HT-29 (cell line): ENCODE measurements at regions not wholly inside any gene's neighbourhood (a gene's known extent, or its start where the extent isn't known, plus 50 kb on each side); places are given as distances from the start of the nearest gene placed in this dataset.
"Not testable (repeated sequence)": the region's sequence is repeated elsewhere in the genome, so short reads cannot be mapped to it uniquely, and the experiment has no call there.

Source experiments
- DNase-seq: peaks from one replicate; pipeline ENCODE4 v3.0.0-alpha.2; 2015; ENCODE audit warnings: low spot score

GRCh38 chr5:17364987-17365810, 132.8 kb upstream of the TAF11L2 start:
- no peak for DNase-seq

GRCh38 chr5:17365811-17366138, 132.3 kb upstream of the TAF11L2 start:
- no peak for DNase-seq

GRCh38 chr5:17367256-17367840, 130.7 kb upstream of the TAF11L2 start:
- DNase-seq: no peak

DNA sequence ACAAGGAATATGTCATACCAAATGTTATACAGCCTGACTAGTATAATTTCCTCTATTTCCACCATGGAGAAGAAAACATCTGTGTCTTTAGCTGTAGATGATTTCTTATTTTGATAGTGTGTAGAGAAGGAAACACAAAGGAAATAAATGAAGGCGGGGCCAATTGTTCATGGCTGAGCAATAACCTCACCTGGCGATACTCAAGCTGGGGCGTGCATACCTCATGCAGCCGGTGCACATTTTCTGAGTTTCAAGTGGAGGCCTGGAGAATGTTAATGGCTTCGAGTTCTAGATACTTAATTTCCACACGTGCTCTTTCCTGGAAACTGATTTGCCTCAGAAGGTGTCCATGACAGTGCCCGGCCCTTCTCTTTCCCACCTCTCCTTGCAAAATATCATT, 127.4 kb upstream of the TAF11L2 start:
- no peak for DNase-seq

GRCh38 chr5:17373406-17373805, 124.6 kb upstream of the TAF11L2 start:
- no peak for DNase-seq

DNA sequence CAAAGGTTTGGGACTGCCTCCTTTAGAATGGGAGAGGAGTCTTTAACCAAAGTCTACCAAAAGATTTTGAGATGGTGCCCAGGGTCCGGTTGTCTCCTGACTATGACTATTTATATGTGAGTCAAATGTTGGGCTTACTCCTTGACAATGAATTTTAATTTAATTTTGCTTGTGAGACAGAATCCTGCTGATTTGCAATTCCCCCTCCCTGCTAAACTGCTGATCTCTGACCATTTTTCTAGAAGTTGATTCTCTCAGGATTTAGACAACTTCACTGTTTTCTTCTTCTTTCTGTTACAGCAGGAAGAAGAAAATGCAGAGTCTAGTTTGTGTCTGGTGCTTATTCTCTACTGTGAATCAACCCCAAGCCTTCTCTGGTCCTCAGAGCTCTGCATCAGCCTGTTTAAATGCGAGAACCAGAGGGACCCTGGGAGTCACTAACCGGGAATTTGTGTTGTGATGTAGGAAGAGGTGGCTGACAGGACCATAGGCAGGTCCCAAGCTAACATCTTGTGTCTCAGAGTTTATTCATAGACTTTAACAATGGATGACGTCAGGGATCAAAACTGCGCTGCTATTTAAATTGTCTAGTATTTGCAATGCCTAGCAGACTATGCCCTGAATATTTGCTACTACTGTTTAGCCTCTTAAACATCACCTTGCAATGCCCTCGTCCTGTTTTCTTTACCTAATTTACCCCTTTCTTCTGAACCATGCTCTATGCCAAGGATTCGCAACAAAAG, 124.0 kb upstream of the TAF11L2 start:
- DNase-seq: no peak

DNA sequence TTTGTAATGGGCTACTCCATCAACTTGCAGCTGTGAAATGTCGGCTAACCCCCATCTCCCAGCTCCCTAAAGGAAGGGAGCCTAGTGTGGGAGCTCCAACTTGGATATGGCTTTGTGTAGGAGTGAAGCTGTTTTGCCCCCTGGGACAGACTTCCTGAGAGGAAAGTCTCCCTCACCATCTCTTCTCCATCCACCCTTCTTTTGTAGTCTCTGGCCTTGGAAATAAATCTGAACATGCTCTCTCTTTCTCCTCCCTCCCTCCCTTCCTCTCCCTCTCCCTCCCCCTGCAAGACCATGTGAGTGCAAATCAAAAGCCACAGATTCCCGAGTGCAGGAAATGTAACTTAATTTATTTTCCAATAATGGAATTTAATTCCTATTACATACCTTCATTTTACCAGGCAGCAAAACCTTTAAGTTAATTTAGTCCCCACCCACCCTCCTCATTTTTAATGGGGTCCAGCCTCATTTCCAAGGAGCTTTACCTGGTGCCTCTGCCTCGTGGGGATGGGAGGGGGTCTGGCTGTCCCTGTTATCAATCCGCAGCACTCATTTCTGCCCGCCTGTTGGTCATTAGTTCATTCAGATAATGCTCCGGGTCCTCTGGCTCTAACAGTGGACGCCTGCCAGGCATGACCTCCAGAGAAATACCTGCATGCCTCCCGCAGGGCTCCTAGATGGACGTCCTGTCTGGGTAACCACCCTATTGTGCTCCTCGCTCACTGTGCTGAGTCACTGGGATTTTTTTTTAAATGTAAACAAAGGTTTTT, 122.9 kb upstream of the TAF11L2 start:
- DNase-seq: no peak

- not testable (repeated sequence) for DNase-seq
Measured at GRCh38 chr5:17375886-17376285, 122.1 kb upstream of the TAF11L2 start.

- no peak for DNase-seq
Measured at GRCh38 chr5:17378346-17378997, 119.6 kb upstream of the TAF11L2 start.

DNA sequence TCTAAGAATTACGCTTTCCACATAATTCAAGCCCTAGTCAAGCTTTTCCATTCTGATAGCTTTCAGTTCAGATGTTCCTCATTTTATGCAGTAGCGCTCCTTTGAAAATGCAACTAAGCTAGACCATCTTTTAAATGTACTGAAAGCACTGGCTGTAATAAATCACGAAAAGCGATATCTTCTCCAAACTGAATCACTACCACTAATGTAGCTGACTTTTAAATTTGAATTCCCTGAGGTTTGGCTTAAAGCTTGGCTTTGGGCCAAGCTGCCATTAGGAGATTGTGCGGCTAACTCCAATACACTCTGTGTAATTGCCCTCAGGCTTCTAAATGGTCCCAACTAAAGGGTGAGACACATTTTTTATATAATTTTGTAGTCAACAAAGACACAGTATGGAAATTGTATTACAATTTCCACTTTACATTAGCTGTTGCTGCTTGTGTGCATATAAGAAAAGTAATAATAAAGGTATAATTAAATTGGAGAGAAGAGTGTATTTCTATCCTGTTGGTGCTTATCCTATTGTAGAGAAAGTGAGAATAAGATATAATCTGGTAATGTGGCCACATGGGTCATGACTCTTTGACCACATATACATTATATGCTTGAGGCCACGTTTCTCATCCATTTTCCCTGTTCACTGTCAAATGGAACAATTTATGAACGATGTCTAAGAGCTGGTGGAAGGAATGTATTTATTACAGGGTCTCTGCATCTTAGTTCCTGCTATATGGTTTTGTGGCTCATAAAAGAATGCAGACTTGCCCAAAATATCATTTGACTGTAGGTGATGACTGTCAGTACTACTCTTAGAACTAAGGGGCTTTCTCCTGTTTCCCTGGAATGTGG, 118.7 kb upstream of the TAF11L2 start:
- no peak for DNase-seq

DNA sequence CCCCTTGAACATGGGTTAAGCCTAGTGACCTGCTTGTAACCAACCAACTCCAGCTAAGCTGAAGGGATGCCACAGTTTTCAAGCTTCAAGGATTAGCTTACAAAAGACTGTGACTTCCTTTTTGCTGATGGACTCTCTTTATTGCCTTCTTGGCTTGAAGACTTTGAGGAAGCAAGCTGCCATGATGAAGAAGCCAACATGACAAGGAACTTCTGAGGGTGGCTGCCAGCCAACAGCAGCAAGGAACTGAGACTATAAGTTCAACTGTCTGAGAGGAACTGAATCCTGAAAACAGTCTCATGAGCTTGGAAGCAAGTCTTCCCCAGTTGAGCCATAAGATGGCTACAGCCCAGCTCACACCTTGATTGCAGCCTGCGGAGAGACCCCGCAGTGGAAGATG, 116.1 kb upstream of the TAF11L2 start:
- no peak for DNase-seq

- DNase-seq: no peak
Measured at GRCh38 chr5:17383526-17383925, 114.5 kb upstream of the TAF11L2 start.

- DNase-seq: no peak
Measured at GRCh38 chr5:17384181-17384580, 113.8 kb upstream of the TAF11L2 start.

DNA sequence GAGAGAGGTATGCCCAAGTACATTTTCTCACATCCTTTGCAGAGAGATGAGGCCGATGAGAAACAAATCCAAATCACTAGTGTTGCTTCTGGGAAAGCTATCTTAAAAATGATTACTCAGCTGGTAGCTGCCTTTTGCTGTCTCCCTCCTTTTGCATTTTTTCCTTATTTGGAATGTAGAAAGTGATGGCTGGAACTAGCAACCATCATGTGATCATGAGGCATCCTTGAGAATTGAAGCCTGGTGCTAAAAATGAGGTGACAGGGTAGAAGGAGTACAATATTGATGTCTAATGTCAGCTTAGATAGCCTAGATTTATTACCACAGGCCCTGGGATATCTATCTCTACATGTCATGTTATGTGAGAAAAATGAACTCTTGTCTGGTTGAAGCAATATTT, 109.3 kb upstream of the TAF11L2 start:
- DNase-seq: no peak

DNA sequence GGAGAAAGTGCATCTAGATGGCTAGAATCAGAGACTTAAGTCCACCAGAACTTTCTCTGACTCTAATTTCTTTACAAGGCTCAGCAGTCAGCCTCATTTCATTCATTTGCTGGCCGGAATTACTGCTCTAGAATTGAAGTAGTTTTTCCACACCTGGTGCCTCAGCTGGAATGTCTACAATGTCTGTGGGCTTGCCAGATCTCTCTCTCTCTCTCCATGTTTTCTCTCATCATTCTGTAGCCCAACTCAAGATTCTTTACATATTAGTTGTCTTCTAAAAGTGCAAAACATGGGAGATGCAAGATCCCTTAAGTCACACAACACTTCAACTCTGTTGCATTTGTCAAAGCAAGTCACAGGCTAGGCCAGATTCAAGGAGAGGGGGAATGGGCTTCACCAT, 103.9 kb upstream of the TAF11L2 start:
- no peak for DNase-seq

DNA sequence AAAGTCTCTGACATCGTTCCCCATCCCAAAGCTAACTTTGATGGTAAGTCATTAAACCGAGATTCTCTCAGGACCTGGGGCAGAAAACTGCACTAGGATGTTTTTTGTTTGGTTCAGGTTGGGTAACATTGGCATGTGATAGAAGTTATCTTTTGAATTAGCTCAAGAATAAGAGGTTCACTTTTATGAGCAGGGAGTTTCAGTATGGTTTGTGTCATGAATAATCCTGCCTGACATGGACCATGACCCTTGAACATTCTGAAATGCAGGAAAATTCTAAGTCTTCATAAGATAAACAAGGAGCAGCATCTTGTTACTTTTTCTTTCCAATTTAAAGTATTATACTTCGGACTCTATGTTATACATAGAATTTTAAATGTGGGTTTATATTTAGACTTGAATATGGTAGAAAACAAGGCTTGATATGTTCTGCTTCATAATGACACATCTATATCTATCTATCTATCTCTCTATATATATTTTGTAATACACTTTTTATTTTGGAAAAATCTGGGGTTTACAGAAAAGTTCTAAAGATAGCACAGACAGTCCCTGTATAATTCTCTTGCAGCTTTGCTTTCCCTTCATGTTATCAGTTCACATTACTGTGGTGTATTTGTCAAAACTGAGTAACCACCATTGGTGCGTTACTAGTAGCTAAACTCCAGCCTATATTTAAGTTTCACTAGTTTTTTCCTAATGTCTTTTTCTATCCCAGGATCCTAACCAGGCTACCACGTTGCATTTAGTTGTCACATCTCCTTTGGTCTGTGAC, 102.7 kb upstream of the TAF11L2 start:
- DNase-seq: no peak

DNA sequence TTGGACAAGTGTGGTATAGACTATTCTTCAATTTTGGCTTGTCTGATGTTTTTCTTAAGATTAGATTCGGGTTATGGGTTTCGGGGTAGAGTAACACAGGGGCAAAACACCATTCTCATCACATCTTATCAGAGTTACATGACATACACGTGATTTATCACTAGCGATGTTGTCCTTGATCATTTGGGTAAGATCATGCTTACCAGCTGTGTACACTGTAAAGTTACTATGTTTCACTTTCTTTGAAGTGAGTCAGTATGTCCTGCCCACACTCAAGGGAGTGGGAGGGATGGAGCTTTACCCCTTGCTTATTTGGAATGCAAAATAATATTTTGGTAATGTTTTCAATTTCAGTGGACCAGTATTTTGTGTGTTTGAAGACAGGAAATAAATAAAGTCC, 101.8 kb upstream of the TAF11L2 start:
- no peak for DNase-seq

- DNase-seq: no peak
Measured at GRCh38 chr5:17398431-17398830, 99.6 kb upstream of the TAF11L2 start.

DNA sequence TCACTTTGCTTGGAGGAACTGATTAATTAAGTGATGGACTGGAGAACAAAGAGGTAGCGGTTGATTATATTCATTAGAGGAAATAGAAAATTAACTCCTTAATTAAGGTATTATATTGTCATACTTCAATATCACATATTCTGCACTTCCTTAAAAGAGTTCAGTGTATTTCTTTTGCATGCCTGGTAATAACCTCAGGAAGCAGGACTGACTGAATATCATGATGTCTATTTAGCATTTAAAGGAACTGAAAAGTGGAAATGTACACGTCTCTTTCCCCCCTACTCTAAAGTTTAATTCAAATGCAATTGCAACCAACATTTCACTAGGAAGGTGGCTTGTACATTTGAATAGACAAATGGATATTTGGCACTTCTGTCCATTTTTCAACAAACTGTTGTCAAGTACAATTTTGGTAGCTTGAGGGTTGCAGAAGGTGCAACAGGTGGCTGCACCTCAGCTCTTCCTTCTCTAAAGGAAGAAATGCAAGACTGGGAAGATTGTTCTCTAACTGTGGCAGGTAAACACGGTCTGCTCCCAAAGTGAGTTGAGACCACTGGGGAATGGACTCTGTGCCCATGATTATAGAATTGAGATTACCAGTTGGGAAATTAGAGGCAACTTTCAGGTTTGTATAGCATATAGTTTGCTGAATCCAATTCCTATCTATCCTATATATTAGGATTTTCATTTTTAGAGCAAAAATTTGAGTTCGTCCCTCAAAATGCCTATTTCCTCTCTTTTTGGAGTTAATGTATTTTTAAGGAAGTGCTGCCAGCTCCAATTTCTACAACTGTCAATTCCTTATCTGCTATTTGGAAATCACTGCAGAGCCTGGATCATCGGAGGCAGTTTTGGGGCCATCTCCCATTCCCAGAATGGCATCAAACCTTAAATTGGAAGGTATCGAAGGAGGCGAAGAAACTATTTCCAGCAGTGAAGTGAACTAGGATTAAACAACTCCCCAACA, 98.9 kb upstream of the TAF11L2 start:
- no peak for DNase-seq
